Smooth muscle cell (in vitro differentiated cells): ENCODE measurements at regions not wholly inside any gene's neighbourhood (a gene's known extent, or its start where the extent isn't known, plus 50 kb on each side); places are given as distances from the start of the nearest gene placed in this dataset.

Source experiments
- DNase-seq: peaks from one replicate; lab custom pipeline; 2025; ENCODE audit not compliant: unreplicated experiment; lab: John Stamatoyannopoulos, UW
- H2AFZ ChIP-seq: fragments of 200-600 bp; sonication (generic); 2 replicates; pipeline ENCODE4 v1.6.0; 2016; ENCODE audit warnings: antibody characterized with exemption, low read depth, mild to moderate bottlenecking
- H3F3A ChIP-seq: fragments of 200-600 bp; sonication (generic); 2 replicates; pipeline ENCODE4 v1.6.0; 2017; ENCODE audit warnings: antibody characterized with exemption, low read depth
- H3K27ac ChIP-seq: fragments of 200-600 bp; sonication (generic); 2 replicates; pipeline ENCODE4 v1.5.1; 2016; ENCODE audit warnings: low read depth, mild to moderate bottlenecking
- H3K27me3 ChIP-seq: fragments of 200-600 bp; sonication (generic); 2 replicates; pipeline ENCODE4 v1.6.1; 2016; ENCODE audit warnings: low read depth, mild to moderate bottlenecking
- H3K36me3 ChIP-seq: fragments of 200-600 bp; sonication (generic); 2 replicates; pipeline ENCODE4 v1.5.1; 2016; ENCODE audit warnings: low read depth
- H3K4me1 ChIP-seq: fragments of 200-600 bp; sonication (generic); 2 replicates; pipeline ENCODE4 v1.5.1; 2016; ENCODE audit warnings: low read depth
- H3K4me2 ChIP-seq: fragments of 200-600 bp; sonication (generic); 2 replicates; pipeline ENCODE4 v1.6.0; 2016; ENCODE audit warnings: mild to moderate bottlenecking
- H3K4me3 ChIP-seq: fragments of 200-600 bp; sonication (generic); 2 replicates; pipeline ENCODE4 v1.5.1; 2016; ENCODE audit warnings: mild to moderate bottlenecking
- H3K79me2 ChIP-seq: fragments of 200-600 bp; sonication (generic); 2 replicates; pipeline ENCODE4 v1.6.0; 2016; ENCODE audit warnings: low read depth, mild to moderate bottlenecking
- H3K9ac ChIP-seq: fragments of 200-600 bp; sonication (generic); 2 replicates; pipeline ENCODE4 v1.6.0; 2016; ENCODE audit warnings: low read depth
- H3K9me3 ChIP-seq: fragments of 200-600 bp; sonication (generic); replicated peaks from 2 replicates; pipeline ENCODE4 v1.5.1; 2016; ENCODE audit warnings: low read depth
- H4K20me1 ChIP-seq: fragments of 200-600 bp; sonication (generic); 2 replicates; pipeline ENCODE4 v1.6.0; 2016; ENCODE audit warnings: low read depth
- CTCF ChIP-seq: fragments of 200-600 bp; sonication (generic); IDR thresholded peaks from 2 replicates; pipeline ENCODE4 v1.5.1; 2017; ENCODE audit warnings: borderline replicate concordance, mild to moderate bottlenecking, antibody characterized with exemption; ENCODE audit not compliant: insufficient read depth, poor library complexity, severe bottlenecking
- WGBS: methylation state at CpG from one replicate; pipeline ENCODE4 v1.1.7; 2016; ENCODE audit warnings: low lambda C conversion rate; 5-methylcytosine and 5-hydroxymethylcytosine counted together

- Histone ChIP-seq H4K20me1 (no peaks in the 10 kb centered on the region), H3K4me1 (peaks cover 3% of the 10 kb centered on the region), H3K27me3 (no peaks in the 10 kb centered on the region), H3K79me2 (no peaks in the 10 kb centered on the region), H3F3A (no peaks in the 10 kb centered on the region), H3K36me3 (no peaks in the 10 kb centered on the region), H2AFZ (no peak overlapping the region), H3K4me2 (no peak overlapping the region), H3K27ac (no peak overlapping the region), H3K9me3 (no peaks in the 10 kb centered on the region), H3K4me3 (no peak overlapping the region), H3K9ac (no peak overlapping the region)
- no peak for TF ChIP-seq CTCF
- 73% methylated on average over 14 of the region's 14 CpGs for WGBS
- no peak for DNase-seq
These were observed 305.4 kb downstream of the FOXL1 start for GRCh38 chr16:86883583-86884389.

- H3K36me3 ChIP-seq, result no peaks in the 10 kb centered on the region
- H3F3A ChIP-seq, result no peaks in the 10 kb centered on the region
- no peaks in the 10 kb centered on the region for H4K20me1 ChIP-seq
- no peak overlapping the region for H3K4me3 ChIP-seq
- no peak overlapping the region for H3K4me2 ChIP-seq
- no peaks in the 10 kb centered on the region for H3K79me2 ChIP-seq
- H3K4me1 ChIP-seq, result peaks cover 3% of the 10 kb centered on the region
- DNase-seq, result no peak
- no peak for TF ChIP-seq CTCF
- 55% methylated on average over 4 of the region's 4 CpGs for WGBS
- H3K9me3 ChIP-seq, result no peaks in the 10 kb centered on the region
- no peak overlapping the region for H3K27ac ChIP-seq
- no peak overlapping the region for H3K9ac ChIP-seq
- no peaks in the 10 kb centered on the region for H3K27me3 ChIP-seq
- H2AFZ ChIP-seq, result no peak overlapping the region
These were observed 306.0 kb downstream of the FOXL1 start for GRCh38 chr16:86884390-86884650.

GRCh38 chr16:86885139-86885538 lies 306.8 kb downstream of the FOXL1 start:
- no peak for TF ChIP-seq CTCF
- no peaks in the 10 kb centered on the region for H3K79me2 ChIP-seq
- no peak overlapping the region for H2AFZ ChIP-seq
- no peak overlapping the region for H3K9ac ChIP-seq
- H3K27ac ChIP-seq, result no peak overlapping the region
- DNase-seq, result no peak
- no peaks in the 10 kb centered on the region for H3K9me3 ChIP-seq
- WGBS, result 84% methylated on average over 6 of the region's 6 CpGs
- H3F3A ChIP-seq, result no peaks in the 10 kb centered on the region
- H3K36me3 ChIP-seq, result no peaks in the 10 kb centered on the region
- no peaks in the 10 kb centered on the region for H4K20me1 ChIP-seq
- no peak overlapping the region for H3K4me2 ChIP-seq
- no peaks in the 10 kb centered on the region for H3K27me3 ChIP-seq
- peaks cover 3% of the 10 kb centered on the region for H3K4me1 ChIP-seq
- no peak overlapping the region for H3K4me3 ChIP-seq

DNA sequence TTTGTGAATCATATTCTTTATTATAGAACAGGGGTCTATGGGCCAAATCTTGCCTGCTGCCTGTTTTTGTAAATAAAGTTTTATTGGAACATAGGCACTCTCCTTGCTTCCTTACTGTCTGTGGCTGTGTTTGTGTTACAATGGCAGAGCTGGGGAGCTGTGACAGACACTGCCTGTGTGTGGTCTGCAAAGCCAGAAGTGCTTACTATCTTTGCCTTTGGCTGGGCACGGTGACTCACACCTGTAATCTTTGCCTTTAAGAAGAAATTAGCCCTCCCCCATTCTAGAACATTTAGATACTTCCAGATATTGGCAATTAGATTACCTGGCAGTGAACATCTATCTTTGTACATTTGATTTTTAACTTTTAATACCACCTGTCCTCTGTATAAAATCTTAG lies 308.3 kb downstream of the FOXL1 start:
- H2AFZ ChIP-seq, result no peak overlapping the region
- H3K9ac ChIP-seq, result no peak overlapping the region
- no peak for DNase-seq
- no peaks in the 10 kb centered on the region for H3K9me3 ChIP-seq
- no peaks in the 10 kb centered on the region for H3K36me3 ChIP-seq
- H3K4me2 ChIP-seq, result no peak overlapping the region
- H3K4me1 ChIP-seq, result peaks cover 3% of the 10 kb centered on the region
- no peaks in the 10 kb centered on the region for H3K79me2 ChIP-seq
- H4K20me1 ChIP-seq, result no peaks in the 10 kb centered on the region
- no peak overlapping the region for H3K4me3 ChIP-seq
- no peaks in the 10 kb centered on the region for H3K27me3 ChIP-seq
- H3K27ac ChIP-seq, result no peak overlapping the region
- 0% methylated on average over 1 of the region's 1 CpG for WGBS
- TF ChIP-seq CTCF, result no peak
- no peaks in the 10 kb centered on the region for H3F3A ChIP-seq
